H1 (cell line): ENCODE measurements at regions not wholly inside any gene's neighbourhood (a gene's known extent, or its start where the extent isn't known, plus 50 kb on each side); places are given as distances from the start of the nearest gene placed in this dataset.

ENCODE experiments used
- EP300 ChIP-seq, 2 experiments: IDR thresholded peaks; 1 replicate in 1 of 2; 2 replicates in 1 of 2; pipeline ENCODE4 v1.6.1; 2011 to 2012; ENCODE audit warnings: low read depth in 2 of 2, low read length in 2 of 2, mild to moderate bottlenecking in 2 of 2, borderline replicate concordance in 1 of 2, inconsistent platforms in 1 of 2, moderate library complexity in 1 of 2
- EZH2 ChIP-seq: fragments of 200-600 bp; sonication (generic); IDR thresholded peaks from 2 replicates; pipeline ENCODE4 v1.7.1; 2012; ENCODE audit warnings: low read depth, mild to moderate bottlenecking, moderate library complexity, low read length, inconsistent platforms; ENCODE audit not compliant: severe bottlenecking
- HDAC2 ChIP-seq, 2 experiments: fragments of 300-600 bp in 1 of 2; sonication (generic) in 1 of 2; IDR thresholded peaks; 2 replicates each; pipeline ENCODE4 v1.6.1; 2011 to 2012; ENCODE audit warnings: low read depth in 2 of 2, low read length in 2 of 2, mild to moderate bottlenecking in 2 of 2, moderate library complexity in 2 of 2, borderline replicate concordance in 1 of 2, inconsistent platforms in 1 of 2
- JUN ChIP-seq: IDR thresholded peaks from 2 replicates; pipeline ENCODE4 v1.6.1; 2011; ENCODE audit warnings: low read depth, mild to moderate bottlenecking, improper control_type of control experiment, low read length
- PHF8 ChIP-seq: fragments of 200-600 bp; sonication (generic); conservative IDR thresholded peaks from 2 replicates; pipeline ENCODE4 v1.7.1; 2012; ENCODE audit warnings: low read depth, mild to moderate bottlenecking, inconsistent platforms, low read length, moderate library complexity
- POLR2A ChIP-seq, 2 experiments: IDR thresholded peaks; 1 replicate in 1 of 2; 2 replicates in 1 of 2; pipeline ENCODE4 v1.6.1; 2011; ENCODE audit warnings: low read depth in 2 of 2, low read length in 2 of 2, mild to moderate bottlenecking in 2 of 2; ENCODE audit errors: control extremely low read depth in 1 of 2
- SAP30 ChIP-seq: fragments of 300-600 bp; sonication (generic); IDR thresholded peaks from 2 replicates; pipeline ENCODE4 v1.7.1; 2012; ENCODE audit warnings: low read length, moderate library complexity, mild to moderate bottlenecking, inconsistent platforms; ENCODE audit not compliant: insufficient read depth, insufficient replicate concordance
- SIN3A ChIP-seq, 2 experiments: IDR thresholded peaks in 1 of 2; conservative IDR thresholded peaks in 1 of 2; 2 replicates each; pipeline ENCODE4 v1.6.1; 2011 to 2012; ENCODE audit warnings: low read length in 2 of 2, improper control_type of control experiment in 1 of 2, low read depth in 1 of 2, mild to moderate bottlenecking in 1 of 2
- ZNF274 ChIP-seq: IDR thresholded peaks from 2 replicates; pipeline ENCODE4 v1.7.0; 2012; ENCODE audit warnings: low read length, borderline replicate concordance; ENCODE audit errors: extremely low read depth
- TF ChIP-seq, protein P1 (sequence below), 3 experiments: IDR thresholded peaks; 1 replicate in 2 of 3; 2 replicates in 1 of 3; pipeline versions ENCODE4 v1.5.1 to v1.6.1; 2011; ENCODE audit warnings: low read length in 3 of 3, mild to moderate bottlenecking in 3 of 3, inconsistent platforms in 2 of 3, low read depth in 1 of 3, moderate library complexity in 1 of 3; ENCODE audit not compliant: insufficient read depth in 1 of 3; ENCODE audit errors: control extremely low read depth in 1 of 3

DNA sequence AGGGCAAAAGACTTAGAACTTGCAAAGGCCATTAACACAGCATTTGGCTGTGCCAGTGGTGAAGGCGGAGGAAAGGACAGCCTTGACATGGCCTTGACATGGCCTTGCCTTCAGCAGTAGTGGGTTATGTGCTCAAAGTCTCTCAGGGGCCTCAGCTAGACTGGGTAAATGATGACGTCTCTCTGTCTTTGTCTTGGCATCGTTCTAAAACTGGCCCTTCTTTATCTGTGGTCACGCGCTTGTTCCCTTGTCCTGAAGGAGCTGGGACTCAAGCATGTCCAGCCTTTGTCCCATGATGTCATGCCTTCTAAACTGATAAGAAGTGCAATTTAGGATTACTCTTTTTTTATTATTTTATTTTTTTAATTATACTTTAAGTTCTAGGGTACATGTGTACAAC lies 88.7 kb upstream of the ATP10B start:
- TF ChIP-seq HDAC2 (IDR thresholded peaks at IDR 0.05; ENCODE audit: borderline replicate concordance in 1 of 2, low read depth in 2 of 2, low read length in 2 of 2) (no peak), EZH2 (no peak), JUN (no peak), POLR2A (IDR thresholded peaks at IDR 0.05; ENCODE audit: control extremely low read depth in 1 of 2, low read depth in 2 of 2, low read length in 2 of 2) (no peak), SAP30 (no peak), EP300 (IDR thresholded peaks at IDR 0.05; ENCODE audit: borderline replicate concordance in 1 of 2, low read depth in 2 of 2, low read length in 2 of 2) (no peak), SIN3A (conservative IDR thresholded peaks at IDR 0.05 in 1 of 2, IDR thresholded peaks at IDR 0.05 in 1 of 2; ENCODE audit: low read depth in 1 of 2, low read length in 2 of 2) (no peak), PHF8 (no peak), ZNF274 (no peak)
- TF ChIP-seq, protein P1, sequence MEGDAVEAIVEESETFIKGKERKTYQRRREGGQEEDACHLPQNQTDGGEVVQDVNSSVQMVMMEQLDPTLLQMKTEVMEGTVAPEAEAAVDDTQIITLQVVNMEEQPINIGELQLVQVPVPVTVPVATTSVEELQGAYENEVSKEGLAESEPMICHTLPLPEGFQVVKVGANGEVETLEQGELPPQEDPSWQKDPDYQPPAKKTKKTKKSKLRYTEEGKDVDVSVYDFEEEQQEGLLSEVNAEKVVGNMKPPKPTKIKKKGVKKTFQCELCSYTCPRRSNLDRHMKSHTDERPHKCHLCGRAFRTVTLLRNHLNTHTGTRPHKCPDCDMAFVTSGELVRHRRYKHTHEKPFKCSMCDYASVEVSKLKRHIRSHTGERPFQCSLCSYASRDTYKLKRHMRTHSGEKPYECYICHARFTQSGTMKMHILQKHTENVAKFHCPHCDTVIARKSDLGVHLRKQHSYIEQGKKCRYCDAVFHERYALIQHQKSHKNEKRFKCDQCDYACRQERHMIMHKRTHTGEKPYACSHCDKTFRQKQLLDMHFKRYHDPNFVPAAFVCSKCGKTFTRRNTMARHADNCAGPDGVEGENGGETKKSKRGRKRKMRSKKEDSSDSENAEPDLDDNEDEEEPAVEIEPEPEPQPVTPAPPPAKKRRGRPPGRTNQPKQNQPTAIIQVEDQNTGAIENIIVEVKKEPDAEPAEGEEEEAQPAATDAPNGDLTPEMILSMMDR (IDR thresholded peaks at IDR 0.05; ENCODE audit: control extremely low read depth in 1 of 3, insufficient read depth in 1 of 3, low read depth in 1 of 3, low read length in 3 of 3) = no peak
